T-helper 17 cell (primary cell): ENCODE measurements at regions not wholly inside any gene's neighbourhood (a gene's known extent, or its start where the extent isn't known, plus 50 kb on each side); places are given as distances from the start of the nearest gene placed in this dataset.
"Not testable (repeated sequence)": the region's sequence is repeated elsewhere in the genome, so short reads cannot be mapped to it uniquely, and the experiment has no call there.

Experiments used
- ATAC-seq: fragments of 150-1000 bp; cut with Tn5 transposase; 2 replicates; pipeline ENCODE4 v1.10.0; 2021; ENCODE audit warnings: mild to moderate bottlenecking, moderate library complexity
- DNase-seq, 3 donors: peaks; one replicate each; pipeline versions ENCODE4 v3.0.0 to v3.0.0-alpha.2; 2020 to 2021
- H3K9me3 ChIP-seq: one replicate; pipeline ENCODE4 v1.7.0; 2013; ENCODE audit warnings: low read length, mild to moderate bottlenecking; ENCODE audit not compliant: control insufficient read depth, poor library complexity, severe bottlenecking
- H3K27ac Mint-ChIP-seq: one replicate; pipeline ENCODE4 v1.8.0; 2022; ENCODE audit warnings: mild to moderate bottlenecking, moderate library complexity, mixed read lengths
- H3K27me3 Mint-ChIP-seq: one replicate; pipeline ENCODE4 v1.8.0; 2022; ENCODE audit warnings: mixed read lengths
- H3K36me3 Mint-ChIP-seq: one replicate; pipeline ENCODE4 v1.8.0; 2022; ENCODE audit warnings: low read depth, mixed read lengths
- H3K4me1 Mint-ChIP-seq: one replicate; pipeline ENCODE4 v1.8.0; 2022; ENCODE audit warnings: mild to moderate bottlenecking, mixed read lengths
- H3K4me3 Mint-ChIP-seq: one replicate; pipeline ENCODE4 v1.8.0; 2022; ENCODE audit warnings: mild to moderate bottlenecking, moderate library complexity, mixed read lengths

DNA sequence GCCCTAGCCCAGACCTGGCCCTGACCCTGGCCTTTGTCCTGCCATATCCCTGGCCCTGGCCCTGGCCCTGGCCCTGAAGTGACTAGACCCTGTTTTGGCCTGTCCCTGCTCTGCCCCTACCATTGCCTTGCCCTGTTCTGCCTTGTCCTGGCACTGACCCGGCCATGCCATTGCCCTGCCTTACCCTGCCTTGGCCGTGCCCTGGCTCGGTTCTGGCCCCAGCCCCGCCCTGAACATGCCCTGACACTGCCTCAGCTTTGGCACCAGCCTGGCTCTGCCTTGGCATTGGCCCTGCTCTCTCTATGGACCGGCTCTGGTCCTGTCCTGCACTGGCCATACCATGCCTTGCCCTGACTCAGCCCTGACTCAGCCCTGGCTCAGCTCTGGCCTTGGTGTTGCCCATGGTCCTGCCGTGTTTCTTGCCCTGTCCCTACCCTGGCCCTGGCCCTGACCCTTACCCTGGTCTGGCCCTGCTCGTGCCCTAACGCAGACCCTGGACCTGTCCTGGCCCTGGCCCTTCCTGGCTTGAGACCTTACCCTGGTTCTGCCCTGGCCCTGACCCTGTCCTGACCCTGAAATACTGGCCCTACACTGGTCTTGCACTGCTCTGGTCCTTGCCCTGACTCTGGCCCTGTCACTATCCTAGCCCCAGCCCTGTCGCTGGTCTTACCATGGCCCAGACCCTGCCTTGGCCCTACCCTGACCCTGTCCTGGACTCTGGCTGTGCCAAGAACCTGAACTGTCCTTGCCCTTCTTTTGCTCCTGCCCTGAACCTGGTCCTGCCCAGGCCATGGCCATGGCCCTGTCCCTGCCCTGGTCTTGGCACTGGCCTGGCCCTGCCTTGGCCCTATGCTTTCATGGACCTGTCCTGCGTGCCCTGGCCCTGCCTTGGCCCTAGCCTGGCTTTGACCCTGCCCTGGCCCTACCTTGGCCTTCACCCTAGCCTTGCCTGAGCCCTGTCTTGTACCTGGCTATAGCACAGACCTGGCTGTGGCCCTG is 224.6 kb downstream of the LIPI start:
- ATAC-seq, H3K9me3 ChIP-seq, H3K4me1 Mint-ChIP-seq, H3K27me3 Mint-ChIP-seq, DNase-seq, H3K4me3 Mint-ChIP-seq, H3K27ac Mint-ChIP-seq, H3K36me3 Mint-ChIP-seq: not testable (repeated sequence)

DNA sequence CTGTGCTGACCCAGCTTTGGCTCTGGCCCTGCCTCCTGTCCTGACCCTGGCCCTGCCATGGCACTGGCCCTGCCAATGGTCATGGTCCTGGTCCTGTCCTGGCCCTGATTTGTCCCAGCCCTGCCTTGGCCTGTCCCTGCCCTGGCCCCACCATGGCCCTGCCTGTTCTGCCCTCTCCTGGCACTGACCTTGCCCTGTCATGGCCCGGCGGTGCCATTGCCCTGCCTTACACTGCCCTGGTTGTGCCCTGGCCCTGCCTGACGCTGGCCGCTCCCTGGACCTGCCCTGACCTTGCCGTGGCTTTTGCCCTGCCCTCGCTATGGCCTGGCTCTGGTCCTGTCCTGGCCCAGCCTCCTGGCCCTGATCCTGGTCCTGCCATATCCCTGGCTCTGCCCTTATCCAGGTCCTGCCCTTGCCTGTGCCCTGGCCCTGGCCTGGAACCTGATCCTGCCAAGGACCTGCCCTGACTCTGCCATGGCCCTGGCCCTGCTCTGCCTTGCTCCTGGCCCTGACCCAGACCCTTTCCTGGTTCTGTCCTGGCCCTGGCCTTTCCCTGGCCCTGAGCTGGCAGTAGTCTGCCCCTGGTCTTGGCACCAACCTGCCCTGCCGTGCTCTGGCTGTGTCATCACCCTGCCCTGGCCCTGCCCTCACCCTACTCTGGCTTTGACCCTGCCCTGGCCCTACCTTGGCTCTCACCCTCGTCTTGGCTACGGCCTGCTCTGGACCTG is 225.5 kb downstream of the LIPI start:
- not testable (repeated sequence) for ATAC-seq, H3K4me1 Mint-ChIP-seq, H3K9me3 ChIP-seq, H3K4me3 Mint-ChIP-seq, H3K27ac Mint-ChIP-seq, DNase-seq, H3K36me3 Mint-ChIP-seq, H3K27me3 Mint-ChIP-seq

DNA sequence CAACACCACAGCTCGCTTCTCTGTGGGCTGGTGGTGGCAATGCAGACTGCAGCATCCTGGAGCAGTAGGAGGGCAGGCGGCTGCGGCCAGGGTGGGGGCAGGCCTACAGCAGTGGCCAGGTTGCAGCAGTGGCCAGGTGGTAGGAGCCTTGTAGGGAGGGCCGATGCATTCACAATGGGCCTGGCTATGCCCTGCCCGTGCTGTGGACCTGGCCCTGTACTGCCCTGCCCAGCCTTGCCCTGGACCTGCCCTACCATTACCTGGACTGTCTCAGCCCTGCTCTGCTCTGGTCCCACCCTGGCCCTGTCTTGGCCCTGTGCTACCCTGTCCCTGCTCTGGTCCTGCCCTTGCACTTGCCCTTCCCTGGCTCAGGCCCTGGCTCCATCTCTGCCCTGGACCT is 226.0 kb downstream of the LIPI start:
- not testable (repeated sequence) for H3K27ac Mint-ChIP-seq, ATAC-seq, H3K9me3 ChIP-seq, H3K4me1 Mint-ChIP-seq, H3K36me3 Mint-ChIP-seq, H3K4me3 Mint-ChIP-seq, H3K27me3 Mint-ChIP-seq, DNase-seq

DNA sequence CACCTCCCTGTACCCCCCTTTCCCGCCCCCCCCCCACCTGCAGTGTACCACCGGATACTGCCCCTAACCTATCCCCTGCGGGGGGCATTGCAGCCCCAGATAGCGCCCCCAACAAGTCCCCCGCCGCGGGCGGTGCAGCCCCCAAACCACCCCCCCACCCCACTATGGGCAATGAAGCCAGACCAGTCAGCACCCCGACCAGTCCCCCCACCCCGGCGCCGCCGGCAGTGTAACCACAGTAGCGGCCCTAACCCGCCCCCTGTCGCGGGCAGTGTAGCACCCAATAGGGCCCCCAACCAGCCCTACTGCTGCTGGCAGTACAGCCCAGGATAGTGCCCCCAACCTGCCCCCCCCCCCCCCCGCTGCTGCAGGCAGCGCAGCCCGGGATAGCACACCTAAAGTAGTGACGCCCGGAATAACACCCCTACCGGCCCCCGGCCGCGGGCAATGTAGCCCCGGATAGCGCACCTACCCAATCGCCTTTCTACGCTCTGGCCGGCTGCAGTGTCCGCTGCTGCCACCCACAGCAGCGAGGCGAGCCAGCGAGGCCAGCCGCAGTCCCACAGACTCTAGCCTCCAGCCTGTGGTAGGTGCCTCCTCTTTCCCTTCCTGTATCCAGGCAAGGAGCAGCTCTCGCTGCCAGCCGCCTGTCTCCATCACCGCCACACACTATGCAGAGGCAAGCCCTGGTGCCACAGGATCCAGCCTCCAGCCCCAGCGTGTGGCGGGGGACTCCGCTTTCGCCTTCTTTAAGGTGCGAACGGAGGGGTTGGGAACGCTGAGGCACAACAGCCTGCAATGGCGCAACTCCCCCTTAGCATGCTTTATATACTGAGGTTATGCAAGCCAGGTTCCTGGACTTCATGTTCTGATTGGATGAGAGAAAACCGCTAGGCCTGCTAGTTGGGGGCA is 229.3 kb downstream of the LIPI start:
- H3K36me3 Mint-ChIP-seq, DNase-seq, H3K9me3 ChIP-seq, ATAC-seq, H3K4me1 Mint-ChIP-seq, H3K27ac Mint-ChIP-seq, H3K27me3 Mint-ChIP-seq: not testable (repeated sequence)
- H3K4me3 Mint-ChIP-seq = peak overlapping the region; percentile 36

DNA sequence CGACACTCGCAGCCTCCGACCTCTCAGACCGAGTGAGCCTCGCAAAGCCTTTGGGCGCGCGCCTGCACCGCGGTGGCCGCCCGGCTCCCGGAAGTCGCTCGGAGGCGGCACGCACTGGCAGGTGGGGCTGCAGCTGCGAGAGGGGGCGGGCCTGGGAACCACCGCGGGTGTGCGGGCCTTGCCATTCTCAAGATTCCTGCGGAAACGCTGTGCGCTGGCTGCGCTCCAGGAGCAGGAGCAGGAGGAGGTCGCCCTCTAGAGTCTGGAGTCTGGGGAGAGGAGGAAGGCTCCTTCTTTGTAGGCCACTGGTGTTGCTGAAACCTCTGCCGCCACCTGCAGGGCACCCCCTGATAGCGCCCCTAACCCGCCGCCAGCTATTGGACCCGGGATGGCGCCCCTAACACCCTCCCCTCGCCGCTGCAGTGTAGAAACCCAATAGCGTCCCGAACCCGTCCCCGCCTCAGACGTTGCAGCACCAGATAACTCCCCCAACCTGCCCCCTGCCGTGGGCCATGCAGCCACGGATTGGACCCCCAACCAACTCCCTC is 230.6 kb downstream of the LIPI start:
- H3K4me1 Mint-ChIP-seq, H3K36me3 Mint-ChIP-seq, H3K27me3 Mint-ChIP-seq, H3K9me3 ChIP-seq: not testable (repeated sequence)
- ATAC-seq (peak; percentile 95), DNase-seq (peak in 2 of 3 donors; percentile 21 to 34)
- peak overlapping the region; percentile 57 for H3K4me3 Mint-ChIP-seq
- H3K27ac Mint-ChIP-seq = peak overlapping the region; percentile 9

DNA sequence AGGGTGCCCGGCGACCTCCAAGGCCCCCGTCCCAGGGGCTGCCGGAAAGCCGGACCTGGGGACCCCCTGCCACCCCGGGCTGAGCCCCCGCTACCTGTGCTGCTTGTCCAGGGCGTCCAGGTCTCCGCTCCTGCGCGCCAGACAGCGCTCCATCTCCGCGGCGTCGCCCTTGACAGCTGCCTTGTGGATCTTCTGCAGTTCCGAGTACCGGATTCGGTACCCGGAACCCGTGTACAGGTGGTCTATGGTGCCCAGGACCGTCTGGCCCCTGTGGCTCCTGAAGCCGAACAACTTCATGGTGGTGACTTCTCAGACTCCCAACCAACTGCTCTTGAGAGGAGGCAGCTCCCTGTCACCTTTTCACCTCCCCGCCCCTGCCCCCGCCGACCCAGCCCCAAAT is 231.1 kb downstream of the LIPI start:
- peak overlapping the region; percentile 57 for H3K4me3 Mint-ChIP-seq
- not testable (repeated sequence) for H3K36me3 Mint-ChIP-seq, H3K4me1 Mint-ChIP-seq, DNase-seq, H3K27ac Mint-ChIP-seq, H3K9me3 ChIP-seq, H3K27me3 Mint-ChIP-seq
- ATAC-seq = peak; percentile 5

DNA sequence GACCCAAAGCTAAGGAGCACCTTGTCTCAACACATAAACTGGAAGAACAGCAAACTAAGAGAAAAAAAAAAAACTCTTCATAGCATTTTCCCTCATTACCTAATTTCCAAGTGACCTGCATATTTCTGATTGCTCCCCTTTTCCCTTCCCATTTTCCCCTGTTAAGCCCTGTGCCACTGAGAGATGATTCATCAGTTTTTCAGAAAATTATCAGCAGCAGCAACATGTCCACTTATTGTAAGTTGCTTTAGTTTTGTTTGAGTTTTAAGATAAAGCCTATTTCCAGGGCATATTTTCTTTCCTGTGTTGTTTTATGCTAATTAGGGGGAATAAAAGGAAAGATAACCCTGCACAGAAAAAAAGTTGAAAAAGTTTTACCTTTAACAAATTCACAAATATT is 236.2 kb downstream of the LIPI start:
- not testable (repeated sequence) for H3K9me3 ChIP-seq, H3K27me3 Mint-ChIP-seq, DNase-seq, H3K27ac Mint-ChIP-seq, ATAC-seq, H3K4me3 Mint-ChIP-seq, H3K36me3 Mint-ChIP-seq, H3K4me1 Mint-ChIP-seq

DNA sequence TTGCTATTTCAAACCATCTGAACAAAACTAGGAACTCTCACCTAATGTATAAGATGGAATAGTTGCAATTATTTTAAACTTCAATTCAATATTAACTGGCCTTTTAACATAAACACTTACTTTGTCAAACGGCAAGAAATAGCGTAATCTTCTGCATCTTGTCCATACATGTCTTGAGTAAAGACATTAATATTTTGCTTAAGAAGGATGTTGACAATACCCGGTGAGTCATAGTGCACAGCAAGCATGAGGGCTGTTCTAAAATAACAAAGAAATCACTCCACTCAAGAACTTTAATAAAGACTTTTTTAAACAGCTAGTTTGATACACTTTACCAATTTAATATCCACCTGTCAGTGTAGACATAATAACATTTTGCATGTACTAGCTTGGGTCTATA is 240.9 kb downstream of the LIPI start:
- ATAC-seq = not testable (repeated sequence)

DNA sequence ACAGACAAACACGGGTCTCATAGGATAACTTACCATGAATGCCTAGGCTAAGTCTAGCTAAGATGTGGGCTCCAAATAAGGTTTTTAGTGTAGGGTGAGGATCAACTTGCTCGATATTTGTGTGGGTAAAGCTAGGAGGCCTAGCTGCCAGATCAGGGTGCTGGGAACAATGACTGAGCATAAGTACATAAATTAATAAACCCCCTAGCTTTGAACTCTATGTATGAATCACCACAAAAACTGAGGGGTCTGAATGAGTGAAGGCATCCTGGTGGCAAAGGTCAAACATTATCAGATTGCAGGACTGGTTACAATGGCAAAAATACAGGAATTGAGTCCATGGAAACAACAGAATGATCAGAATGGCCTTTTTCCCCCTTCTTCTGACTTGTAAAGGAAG is 241.8 kb downstream of the LIPI start:
- not testable (repeated sequence) for DNase-seq, H3K27ac Mint-ChIP-seq, H3K4me3 Mint-ChIP-seq, H3K36me3 Mint-ChIP-seq, H3K4me1 Mint-ChIP-seq, ATAC-seq, H3K9me3 ChIP-seq, H3K27me3 Mint-ChIP-seq

More for the DNA sequence above, 240.9 kb downstream of the LIPI start:
- not testable (repeated sequence) for H3K4me3 Mint-ChIP-seq, H3K9me3 ChIP-seq, H3K36me3 Mint-ChIP-seq, H3K4me1 Mint-ChIP-seq, DNase-seq, H3K27me3 Mint-ChIP-seq, H3K27ac Mint-ChIP-seq

DNA sequence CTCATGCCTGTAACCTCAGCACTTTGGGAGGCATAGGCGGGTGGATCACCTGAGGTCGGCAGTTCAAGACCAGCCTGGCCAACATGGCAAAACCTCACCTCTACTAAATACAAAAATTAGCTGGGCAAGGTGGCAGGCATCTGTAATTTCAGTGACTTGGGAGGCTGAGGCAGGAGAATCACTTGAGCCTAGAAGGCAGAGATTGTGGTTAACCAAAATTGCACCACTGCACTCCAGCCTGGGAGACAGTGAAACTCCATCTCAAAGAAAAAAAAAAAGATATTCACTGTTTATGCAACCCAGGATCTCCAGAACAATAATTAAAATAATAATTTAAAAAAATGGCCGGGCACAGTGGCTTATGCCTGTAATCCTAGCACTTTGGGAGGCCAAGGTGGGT is 247.5 kb downstream of the LIPI start:
- H3K4me3 Mint-ChIP-seq, H3K9me3 ChIP-seq, H3K4me1 Mint-ChIP-seq, H3K36me3 Mint-ChIP-seq, H3K27me3 Mint-ChIP-seq, DNase-seq, H3K27ac Mint-ChIP-seq, ATAC-seq: not testable (repeated sequence)

DNA sequence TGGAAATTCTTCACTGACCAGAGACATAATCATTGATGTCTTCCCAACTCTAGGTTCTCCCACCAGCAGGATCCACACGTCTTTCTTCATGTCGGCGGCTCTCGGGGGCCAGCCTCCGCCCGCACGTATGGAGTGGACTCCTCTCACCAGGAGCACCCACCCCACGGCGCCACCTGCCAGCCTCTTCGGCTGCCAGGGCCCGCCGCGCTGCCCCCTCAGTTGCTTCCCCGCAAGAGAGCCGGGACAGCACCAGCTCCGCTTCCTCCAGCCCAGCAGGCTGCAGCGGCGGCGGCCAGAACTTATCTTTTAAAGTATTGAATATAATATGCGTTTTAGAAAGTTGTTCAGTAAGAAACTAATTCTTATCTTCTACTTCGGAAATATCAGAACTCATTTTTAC is 273.5 kb downstream of the LIPI start:
- H3K36me3 Mint-ChIP-seq = no peaks in the 10 kb centered on the region
- DNase-seq (no peak), ATAC-seq (no peak)
- H3K4me1 Mint-ChIP-seq = no peaks in the 10 kb centered on the region
- H3K4me3 Mint-ChIP-seq = no peak overlapping the region
- H3K27ac Mint-ChIP-seq = no peak overlapping the region
- H3K27me3 Mint-ChIP-seq = no peaks in the 10 kb centered on the region
- H3K9me3 ChIP-seq = no peaks in the 10 kb centered on the region

DNA sequence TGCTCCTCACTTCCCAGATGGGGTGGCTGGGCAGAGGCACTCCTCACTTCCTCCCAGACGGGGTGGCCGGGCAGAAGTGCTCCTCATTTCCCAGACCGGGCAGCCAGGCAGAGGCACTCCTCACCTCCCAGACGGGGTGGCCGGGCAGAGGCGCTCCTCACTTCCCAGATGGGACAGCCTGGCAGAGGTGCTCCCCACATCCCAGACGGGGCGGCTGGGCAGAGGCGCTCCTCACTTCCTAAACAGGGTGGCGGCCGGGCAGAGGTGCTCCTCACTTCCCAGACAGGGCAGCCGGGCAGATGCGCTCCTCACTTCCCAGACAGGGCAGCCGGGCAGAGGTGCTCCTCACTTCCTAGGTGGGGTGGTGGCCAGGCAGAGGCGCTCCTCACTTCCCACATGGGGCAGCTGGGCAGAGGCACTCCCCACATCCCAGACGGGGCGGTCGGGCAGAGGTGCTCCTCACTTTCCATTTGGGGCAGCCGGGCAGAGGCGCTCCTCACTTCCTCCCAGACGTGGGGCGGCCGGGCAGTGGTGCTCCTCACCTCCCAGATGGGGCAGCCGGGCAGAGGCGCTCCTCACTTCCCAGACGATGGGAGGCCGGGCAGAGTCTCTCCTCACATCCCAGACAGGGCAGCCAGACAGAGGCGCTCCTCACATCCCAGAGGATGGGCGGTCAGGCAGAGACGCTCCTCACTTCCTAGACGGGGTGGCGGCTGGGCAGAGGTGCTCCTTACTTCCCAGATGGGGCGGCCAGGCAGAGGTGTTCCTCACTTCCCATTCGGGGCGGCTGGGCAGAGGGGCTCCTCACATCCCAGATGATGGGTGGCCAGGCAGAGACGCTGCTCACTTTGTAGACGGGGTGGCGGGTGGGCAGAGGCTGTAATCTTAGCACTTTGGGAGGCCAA is 274.5 kb downstream of the LIPI start:
- H3K27me3 Mint-ChIP-seq, H3K4me3 Mint-ChIP-seq, H3K4me1 Mint-ChIP-seq, H3K9me3 ChIP-seq, H3K27ac Mint-ChIP-seq, H3K36me3 Mint-ChIP-seq, ATAC-seq: not testable (repeated sequence)
- peak in 1 of 3 donors; percentile 8 for DNase-seq
